B cell (primary cell): ENCODE measurements at regions not wholly inside any gene's neighbourhood (a gene's known extent, or its start where the extent isn't known, plus 50 kb on each side); places are given as distances from the start of the nearest gene placed in this dataset.

Experiments
- ATAC-seq: fragments of 200-7000 bp; cut with Tn5 transposase; one replicate; pipeline ENCODE4 v1.10.0; 2021; ENCODE audit warnings: low read depth, mild to moderate bottlenecking, moderate number of reproducible peaks, moderate library complexity
- CTCF ChIA-PET: fragments of 350-600 bp; sonication (Branson Sonifier 250); formaldehyde crosslinking; loops from one replicate; lab custom pipeline; 2021; ENCODE audit warnings: antibody characterized with exemption, inconsistent platforms; lab: Charles Lee
- POLR2A ChIA-PET: fragments of 350-600 bp; sonication (Branson Sonifier 250); formaldehyde crosslinking; loops from one replicate; lab custom pipeline; 2021; ENCODE audit warnings: antibody characterized with exemption; lab: Charles Lee
- DNase-seq: peaks from one replicate; pipeline ENCODE4 v3.0.0; 2013
- H2AFZ ChIP-seq: 2 replicates; pipeline ENCODE4 v1.6.1; 2012; ENCODE audit warnings: mild to moderate bottlenecking, low read depth, low read length; ENCODE audit not compliant: insufficient read depth, poor library complexity, severe bottlenecking
- H3K27ac ChIP-seq, 2 donors: 1 replicate in 1 of 2; 2 replicates in 1 of 2; pipeline ENCODE4 v1.5.1; 2012 to 2013; ENCODE audit warnings: low read length in 2 of 2, mild to moderate bottlenecking in 2 of 2, moderate library complexity in 1 of 2
- H3K27me3 ChIP-seq, 4 experiments: fragments of 200-600 bp in 1 of 4; sonication (generic) in 1 of 4; replicated peaks in 1 of 4; 1 replicate in 2 of 4; 2 replicates in 2 of 4; pipeline versions ENCODE4 v1.6.1 to v1.7.0; 2013 to 2016; ENCODE audit warnings: low read length in 3 of 4, mild to moderate bottlenecking in 2 of 4, mixed read lengths in 1 of 4, moderate library complexity in 1 of 4; ENCODE audit not compliant: insufficient read depth in 4 of 4, control insufficient read depth in 3 of 4; ENCODE audit errors: control extremely low read depth in 1 of 4
- H3K36me3 ChIP-seq, 2 experiments: replicated peaks in 1 of 2; 1 replicate in 1 of 2; 2 replicates in 1 of 2; pipeline versions ENCODE4 v1.6.1 to v1.7.1; 2013; ENCODE audit warnings: low read length in 1 of 2; ENCODE audit not compliant: insufficient read depth in 2 of 2, control insufficient read depth in 1 of 2; ENCODE audit errors: control extremely low read depth in 1 of 2, extremely low read depth in 1 of 2
- H3K4me1 ChIP-seq, 2 donors: fragments of 200-600 bp in 1 of 2; sonication (generic) in 1 of 2; 1 replicate in 1 of 2; 2 replicates in 1 of 2; pipeline versions ENCODE4 v1.5.1 to v1.6.1; 2013 to 2017; ENCODE audit warnings: low read length in 2 of 2; ENCODE audit not compliant: control insufficient read depth in 2 of 2, insufficient read depth in 2 of 2
- H3K4me2 ChIP-seq: replicated peaks from 2 replicates; pipeline ENCODE3; 2012; ENCODE audit warnings: mild to moderate bottlenecking, low read depth, low read length; ENCODE audit not compliant: poor library complexity, severe bottlenecking
- H3K4me3 ChIP-seq, 5 experiments: fragments of 200-600 bp in 1 of 5; sonication (generic) in 1 of 5; 1 replicate in 3 of 5; 2 replicates in 2 of 5; pipeline versions ENCODE4 v1.5.1 to v1.7.0; 2011 to 2016; ENCODE audit warnings: low read length in 4 of 5, mild to moderate bottlenecking in 4 of 5, low read depth in 2 of 5, control low read depth in 1 of 5, moderate library complexity in 1 of 5; ENCODE audit not compliant: insufficient read depth in 1 of 5; ENCODE audit errors: control extremely low read depth in 1 of 5, extremely low read depth in 1 of 5
- H3K79me2 ChIP-seq: fragments of 200-600 bp; sonication (generic); one replicate; pipeline ENCODE4 v1.6.0; 2016; ENCODE audit warnings: low read length; ENCODE audit not compliant: control insufficient read depth, insufficient read depth
- H3K9ac ChIP-seq: fragments of 200-600 bp; sonication (generic); 2 replicates; pipeline ENCODE4 v1.6.1; 2017; ENCODE audit warnings: mild to moderate bottlenecking, low read length, moderate library complexity
- H3K9me3 ChIP-seq, 3 donors: one replicate each; pipeline versions ENCODE4 v1.6.1 to v1.7.1; 2013; ENCODE audit warnings: low read length in 2 of 3; ENCODE audit not compliant: control insufficient read depth in 2 of 3, insufficient read depth in 1 of 3; ENCODE audit errors: control extremely low read depth in 1 of 3
- H4K20me1 ChIP-seq: 2 replicates; pipeline ENCODE4 v1.6.0; 2012; ENCODE audit warnings: mild to moderate bottlenecking, low read length; ENCODE audit not compliant: insufficient read depth, control insufficient read depth, poor library complexity, severe bottlenecking
- H3K27ac Mint-ChIP-seq: one replicate; pipeline ENCODE4 v1.8.0; 2021; ENCODE audit warnings: mixed read lengths
- H3K27me3 Mint-ChIP-seq: one replicate; pipeline ENCODE4 v1.8.0; 2021; ENCODE audit warnings: mixed read lengths
- H3K4me1 Mint-ChIP-seq: one replicate; pipeline ENCODE4 v1.8.0; 2021; ENCODE audit warnings: mixed read lengths
- H3K4me3 Mint-ChIP-seq: one replicate; pipeline ENCODE4 v1.8.0; 2021; ENCODE audit warnings: mixed read lengths
- H3K9me3 Mint-ChIP-seq: one replicate; pipeline ENCODE4 v1.8.0; 2022; ENCODE audit warnings: mixed read lengths; ENCODE audit not compliant: insufficient read depth
- CTCF ChIP-seq: fragments of 200-600 bp; IDR thresholded peaks from one replicate; pipeline ENCODE4 v1.8.0; 2022; ENCODE audit warnings: antibody characterized with exemption, mild to moderate bottlenecking
- EZH2 ChIP-seq: IDR thresholded peaks from 2 replicates; pipeline ENCODE4 v1.6.1; 2012; ENCODE audit warnings: borderline replicate concordance, low read depth, mild to moderate bottlenecking, moderate library complexity, low read length; ENCODE audit not compliant: insufficient read depth, poor library complexity, severe bottlenecking
- WGBS: methylation state at CpG from one replicate; pipeline ENCODE4 v1.1.5; 2013; ENCODE audit warnings: missing lambda C conversion rate; ENCODE audit not compliant: insufficient coverage; 5-methylcytosine and 5-hydroxymethylcytosine counted together
- intact Hi-C: fragments of 100-400 bp; cut with micrococcal nuclease; formaldehyde crosslinking; loops from one replicate; pipeline ENCODE4 v1.10.0; 2022

- Histone ChIP-seq H3K27me3 (peaks cover 0 to 13% (median 0%) of the 10 kb centered on the region in 4 experiments), H3K9ac (no peak overlapping the region), H3K36me3 (no peaks in the 10 kb centered on the region), H3K4me2 (no peak overlapping the region), H3K4me1 (no peaks in the 10 kb centered on the region), H3K27ac (no peak overlapping the region), H4K20me1 (no peaks in the 10 kb centered on the region), H2AFZ (no peak overlapping the region), H3K9me3 (no peaks in the 10 kb centered on the region), H3K79me2 (no peaks in the 10 kb centered on the region), H3K4me3 (no peak overlapping the region)
- Mint-ChIP-seq H3K9me3 (no peaks in the 10 kb centered on the region), H3K4me3 (no peak overlapping the region), H3K4me1 (no peaks in the 10 kb centered on the region), H3K27ac (no peak overlapping the region), H3K27me3 (peaks cover 7% of the 10 kb centered on the region)
- POLR2A ChIA-PET, result no interaction called here
- CTCF ChIA-PET, result no interaction called here
- 83% methylated on average over 1 of the region's 4 CpGs for WGBS
- no peak for ATAC-seq
- no peak for DNase-seq
- TF ChIP-seq CTCF, result no peak
- TF ChIP-seq EZH2, result no peak
- intact Hi-C loops, result no loop called here
Observed at GRCh38 chr3:13954266-13954665, 74.4 kb upstream of the WNT7A start.

GRCh38 chr3:13951184-13951583 lies 71.3 kb upstream of the WNT7A start:
- no peaks in the 10 kb centered on the region for H3K4me1 Mint-ChIP-seq
- Histone ChIP-seq H3K4me1 (no peaks in the 10 kb centered on the region), H2AFZ (no peak overlapping the region), H3K4me3 (no peak overlapping the region), H3K4me2 (no peak overlapping the region), H3K36me3 (no peaks in the 10 kb centered on the region), H3K9me3 (peaks cover 0 to 7% (median 5%) of the 10 kb centered on the region in 3 donors), H3K9ac (no peak overlapping the region), H3K27me3 (peaks cover 0 to 20% (median 0%) of the 10 kb centered on the region in 4 experiments), H4K20me1 (no peaks in the 10 kb centered on the region), H3K79me2 (no peaks in the 10 kb centered on the region), H3K27ac (no peak overlapping the region)
- ATAC-seq (no peak), DNase-seq (no peak)
- ChIA-PET CTCF (no interaction called here), POLR2A (no interaction called here)
- TF ChIP-seq EZH2, result no peak
- TF ChIP-seq CTCF, result no peak
- H3K27ac Mint-ChIP-seq, result no peak overlapping the region
- no CpG with 5 or more reads among the region's 1 CpG for WGBS
- intact Hi-C loops, result no loop called here
- no peak overlapping the region for H3K4me3 Mint-ChIP-seq
- H3K9me3 Mint-ChIP-seq, result peaks cover 12% of the 10 kb centered on the region
- H3K27me3 Mint-ChIP-seq, result peaks cover 6% of the 10 kb centered on the region
